H9 (cell line): ENCODE measurements at regions not wholly inside any gene's neighbourhood (a gene's known extent, or its start where the extent isn't known, plus 50 kb on each side); places are given as distances from the start of the nearest gene placed in this dataset.

Experiments
- DNase-seq: peaks from one replicate; pipeline ENCODE4 v3.0.0-alpha.2; 2017
- H2AFZ ChIP-seq: one replicate; pipeline ENCODE4 v1.6.1; 2013; ENCODE audit warnings: mild to moderate bottlenecking, low read length, control low read depth, moderate library complexity
- H2AK5ac ChIP-seq: 2 replicates; pipeline ENCODE4 v1.6.1; 2013; ENCODE audit warnings: low read length, control low read depth, mixed read lengths; ENCODE audit not compliant: insufficient read length
- H2BK120ac ChIP-seq: one replicate; pipeline ENCODE4 v1.6.1; 2013; ENCODE audit warnings: low read depth, mild to moderate bottlenecking, low read length, control low read depth, inconsistent platforms; ENCODE audit not compliant: poor library complexity, severe bottlenecking
- H2BK12ac ChIP-seq: 2 replicates; pipeline ENCODE4 v1.6.1; 2013; ENCODE audit warnings: low read length, control low read depth, mixed read lengths, low read depth; ENCODE audit not compliant: insufficient read length
- H2BK15ac ChIP-seq: 2 replicates; pipeline ENCODE4 v1.6.1; 2013; ENCODE audit warnings: low read depth, low read length, control low read depth
- H2BK20ac ChIP-seq: one replicate; pipeline ENCODE4 v1.6.1; 2013; ENCODE audit warnings: low read depth, mild to moderate bottlenecking, low read length, control low read depth, inconsistent platforms; ENCODE audit not compliant: poor library complexity, severe bottlenecking
- H2BK5ac ChIP-seq: 2 replicates; pipeline ENCODE4 v1.6.1; 2013; ENCODE audit warnings: low read length, control low read depth, mixed read lengths; ENCODE audit not compliant: insufficient read length
- H3K14ac ChIP-seq: 2 replicates; pipeline ENCODE4 v1.6.1; 2013; ENCODE audit warnings: low read length, control low read depth; ENCODE audit not compliant: insufficient read depth
- H3K18ac ChIP-seq: 2 replicates; pipeline ENCODE4 v1.6.1; 2013; ENCODE audit warnings: low read depth, mild to moderate bottlenecking, mixed read lengths, low read length, control low read depth; ENCODE audit not compliant: insufficient read length
- H3K23ac ChIP-seq: 2 replicates; pipeline ENCODE4 v1.6.1; 2013; ENCODE audit warnings: low read length, control low read depth, mixed read lengths, low read depth; ENCODE audit not compliant: insufficient read length
- H3K23me2 ChIP-seq: 2 replicates; pipeline ENCODE4 v1.6.1; 2013; ENCODE audit warnings: low read depth, mild to moderate bottlenecking, mixed read lengths, low read length, control low read depth; ENCODE audit not compliant: insufficient read length, poor library complexity, severe bottlenecking
- H3K27ac ChIP-seq: 2 replicates; pipeline ENCODE4 v1.5.1; 2013; ENCODE audit warnings: low read length, control low read depth, mixed read lengths, low read depth; ENCODE audit not compliant: insufficient read length
- H3K27me3 ChIP-seq: 2 replicates; pipeline ENCODE4 v1.6.1; 2013; ENCODE audit warnings: low read length, control low read depth, inconsistent platforms; ENCODE audit not compliant: insufficient read depth
- H3K4ac ChIP-seq: 2 replicates; pipeline ENCODE4 v1.6.1; 2013; ENCODE audit warnings: low read depth, mild to moderate bottlenecking, control low read depth, inconsistent platforms, low read length, moderate library complexity
- H3K4me1 ChIP-seq: 2 replicates; pipeline ENCODE4 v1.6.1; 2013; ENCODE audit warnings: low read length, control low read depth, inconsistent platforms; ENCODE audit not compliant: insufficient read depth
- H3K4me2 ChIP-seq: 2 replicates; pipeline ENCODE4 v1.6.1; 2013; ENCODE audit warnings: low read length, control low read depth, mixed read lengths; ENCODE audit not compliant: insufficient read length, insufficient read depth
- H3K56ac ChIP-seq: 2 replicates; pipeline ENCODE4 v1.6.1; 2013; ENCODE audit warnings: low read depth, mild to moderate bottlenecking, mixed read lengths, low read length, control low read depth; ENCODE audit not compliant: insufficient read length
- H3K79me1 ChIP-seq: 2 replicates; pipeline ENCODE4 v1.6.1; 2013; ENCODE audit warnings: low read depth, mild to moderate bottlenecking, moderate library complexity, low read length, control low read depth, inconsistent platforms; ENCODE audit not compliant: insufficient read depth, poor library complexity, severe bottlenecking
- H3K79me2 ChIP-seq: 2 replicates; pipeline ENCODE4 v1.6.1; 2013; ENCODE audit warnings: low read length, control low read depth, inconsistent platforms; ENCODE audit not compliant: insufficient read depth
- H3K9ac ChIP-seq: 2 replicates; pipeline ENCODE4 v1.6.1; 2013; ENCODE audit warnings: low read length, control low read depth, mixed read lengths; ENCODE audit not compliant: insufficient read length; ENCODE audit errors: extremely low read depth
- H3K9me3 ChIP-seq: one replicate; pipeline ENCODE4 v1.6.1; 2013; ENCODE audit warnings: low read depth, low read length, inconsistent platforms; ENCODE audit not compliant: control insufficient read depth
- H3T11ph ChIP-seq: one replicate; pipeline ENCODE4 v1.6.1; 2013; ENCODE audit warnings: mild to moderate bottlenecking, low read length, control low read depth, inconsistent platforms
- H4K20me1 ChIP-seq: one replicate; pipeline ENCODE4 v1.6.1; 2013; ENCODE audit not compliant: control insufficient read depth, insufficient read length, insufficient read depth
- H4K5ac ChIP-seq: 2 replicates; pipeline ENCODE4 v1.6.1; 2013; ENCODE audit warnings: low read depth, mild to moderate bottlenecking, mixed read lengths, low read length, control low read depth; ENCODE audit not compliant: insufficient read length
- H4K8ac ChIP-seq: replicated peaks from 2 replicates; pipeline ENCODE4 v1.6.1; 2013; ENCODE audit warnings: low read length, control low read depth, mixed read lengths, low read depth; ENCODE audit not compliant: insufficient read length
- H4K91ac ChIP-seq: 2 replicates; pipeline ENCODE4 v1.6.1; 2013; ENCODE audit warnings: low read depth, mild to moderate bottlenecking, moderate library complexity, mixed read lengths, low read length, control low read depth; ENCODE audit not compliant: insufficient read length
- H3K27ac Mint-ChIP-seq, 3 experiments: 2 replicates in 2 of 3; 3 replicates in 1 of 3; pipeline ENCODE4 v1.8.0; 2020 to 2021; ENCODE audit warnings: mixed read lengths in 3 of 3, mild to moderate bottlenecking in 1 of 3, moderate library complexity in 1 of 3
- H3K27me3 Mint-ChIP-seq: 2 replicates; pipeline ENCODE4 v1.8.0; 2021; ENCODE audit warnings: low read depth, mild to moderate bottlenecking, moderate library complexity, mixed read lengths
- H3K36me3 Mint-ChIP-seq, 3 experiments: 2 replicates in 2 of 3; 3 replicates in 1 of 3; pipeline ENCODE4 v1.8.0; 2020 to 2021; ENCODE audit warnings: low read depth in 3 of 3, mixed read lengths in 3 of 3; ENCODE audit not compliant: insufficient read depth in 1 of 3
- H3K4me1 Mint-ChIP-seq, 2 experiments: 2 replicates each; pipeline ENCODE4 v1.8.0; 2020; ENCODE audit warnings: mixed read lengths in 2 of 2
- H3K4me3 Mint-ChIP-seq, 2 experiments: 2 replicates in 1 of 2; 3 replicates in 1 of 2; pipeline ENCODE4 v1.8.0; 2020 to 2021; ENCODE audit warnings: mild to moderate bottlenecking in 2 of 2, mixed read lengths in 2 of 2, moderate library complexity in 1 of 2
- H3K9me3 Mint-ChIP-seq, 2 experiments: 2 replicates in 1 of 2; 3 replicates in 1 of 2; pipeline ENCODE4 v1.8.0; 2020; ENCODE audit warnings: mild to moderate bottlenecking in 2 of 2, mixed read lengths in 2 of 2, moderate library complexity in 1 of 2
- CTCF ChIP-seq: fragments of 200-600 bp; sonication (generic); conservative IDR thresholded peaks from 3 replicates; pipeline ENCODE4 v1.8.0; 2021; ENCODE audit warnings: antibody characterized with exemption, mild to moderate bottlenecking
- WGBS: extraction: QIAGEN DNeasy Blood & Tissue Kit; methylation state at CpG from one replicate; pipeline ENCODE4 v1.1.7; 2013; ENCODE audit warnings: missing lambda C conversion rate, low lambda C conversion rate, mixed read lengths; ENCODE audit not compliant: insufficient read length; ENCODE audit errors: extremely low coverage; 5-methylcytosine and 5-hydroxymethylcytosine counted together

GRCh38 chr5:62134811-62135210, 171.2 kb upstream of the KIF2A start:
- Histone ChIP-seq H3K79me1 (no peaks in the 10 kb centered on the region), H3K27ac (no peak overlapping the region), H2AK5ac (no peak overlapping the region), H2BK5ac (no peak overlapping the region), H2BK20ac (no peak overlapping the region), H3K56ac (no peak overlapping the region), H3K18ac (no peak overlapping the region), H3K4me1 (no peaks in the 10 kb centered on the region; the same call in 1 of the 2 replicates), H3K23ac (no peak overlapping the region), H4K91ac (no peak overlapping the region), H3K79me2 (no peaks in the 10 kb centered on the region), H3K4ac (no peak overlapping the region), H4K8ac (no peak overlapping the region), H2BK12ac (no peak overlapping the region), H2AFZ (no peak overlapping the region), H3K9ac (no peak overlapping the region), H4K20me1 (no peaks in the 10 kb centered on the region), H2BK15ac (no peak overlapping the region), H3K9me3 (no peaks in the 10 kb centered on the region), H3T11ph (no peak overlapping the region), H3K27me3 (no peaks in the 10 kb centered on the region), H3K14ac (no peak overlapping the region), H3K23me2 (no peaks in the 10 kb centered on the region), H2BK120ac (no peak overlapping the region), H4K5ac (no peak overlapping the region), H3K4me2 (no peak overlapping the region)
- TF ChIP-seq CTCF: no peak
- H3K4me1 Mint-ChIP-seq: peaks cover 22 to 26% of the 10 kb centered on the region in 2 experiments
- H3K9me3 Mint-ChIP-seq: peaks cover 3 to 6% of the 10 kb centered on the region in 2 experiments; a peak in 3 of 5 replicates
- no peak overlapping the region for H3K4me3 Mint-ChIP-seq
- WGBS: no CpG with 5 or more reads among the region's 3 CpGs
- H3K36me3 Mint-ChIP-seq: no peaks in the 10 kb centered on the region; a peak in 2 of 7 replicates
- DNase-seq: no peak
- H3K27ac Mint-ChIP-seq: no peak overlapping the region
- H3K27me3 Mint-ChIP-seq: peaks cover 2% of the 10 kb centered on the region; the same call in 1 of the 2 replicates
